NCI-H2107 (cell line): ENCODE measurements at regions not wholly inside any gene's neighbourhood (a gene's known extent, or its start where the extent isn't known, plus 50 kb on each side); places are given as distances from the start of the nearest gene placed in this dataset.

Experiments used
- DNase-seq: peaks from one replicate; lab custom pipeline; 2025; lab: John Stamatoyannopoulos, UW

DNA sequence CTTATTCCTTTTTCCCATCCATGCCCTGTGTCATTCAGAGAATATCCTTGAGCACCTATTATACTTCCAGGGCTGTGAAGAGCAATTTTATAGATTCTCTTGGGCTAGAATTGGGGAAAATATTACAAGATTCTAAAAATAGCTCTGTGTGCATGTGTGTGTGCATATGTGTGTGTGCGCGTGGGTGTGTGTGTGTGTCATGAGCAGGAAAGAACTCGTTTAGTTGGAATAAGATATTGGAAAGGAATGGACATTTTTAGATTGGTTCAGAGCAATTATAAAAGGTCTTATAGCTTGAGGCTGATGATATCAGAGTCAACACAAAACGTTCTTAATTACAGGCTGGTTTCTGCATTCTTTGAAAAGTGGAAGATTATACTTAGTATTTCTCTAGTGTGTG is 212.1 kb upstream of the COPS8 start:
- DNase-seq: no peak

DNA sequence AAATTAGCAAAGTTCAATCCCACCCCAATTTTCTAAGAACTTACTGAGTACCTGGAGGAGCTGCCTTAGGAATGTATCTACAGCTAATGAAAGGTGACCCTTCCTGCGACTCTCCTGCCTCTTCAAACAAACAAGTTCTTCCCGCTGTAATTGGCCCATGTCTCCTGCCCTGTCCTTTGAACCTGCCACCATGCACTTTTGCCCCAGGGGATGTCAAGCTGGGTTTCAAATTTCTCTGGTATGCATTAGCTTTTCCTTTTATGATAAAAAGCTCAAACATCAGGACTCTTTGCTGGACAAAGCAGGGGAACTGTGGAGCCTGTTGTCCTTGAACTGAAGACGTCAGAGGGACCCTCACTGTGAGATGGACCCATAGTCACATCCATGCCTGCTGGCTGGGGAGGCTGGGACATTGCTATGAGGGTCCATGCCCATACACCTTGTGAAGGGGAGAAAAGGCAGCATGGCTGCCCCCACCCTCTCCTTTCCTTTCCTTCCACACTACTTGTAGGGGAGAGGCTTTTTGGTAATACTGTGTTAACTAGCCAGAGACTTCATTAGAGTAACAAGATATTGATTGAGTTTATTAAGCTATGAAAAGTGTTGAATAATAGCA is 210.7 kb upstream of the COPS8 start:
- DNase-seq: no peak

DNA sequence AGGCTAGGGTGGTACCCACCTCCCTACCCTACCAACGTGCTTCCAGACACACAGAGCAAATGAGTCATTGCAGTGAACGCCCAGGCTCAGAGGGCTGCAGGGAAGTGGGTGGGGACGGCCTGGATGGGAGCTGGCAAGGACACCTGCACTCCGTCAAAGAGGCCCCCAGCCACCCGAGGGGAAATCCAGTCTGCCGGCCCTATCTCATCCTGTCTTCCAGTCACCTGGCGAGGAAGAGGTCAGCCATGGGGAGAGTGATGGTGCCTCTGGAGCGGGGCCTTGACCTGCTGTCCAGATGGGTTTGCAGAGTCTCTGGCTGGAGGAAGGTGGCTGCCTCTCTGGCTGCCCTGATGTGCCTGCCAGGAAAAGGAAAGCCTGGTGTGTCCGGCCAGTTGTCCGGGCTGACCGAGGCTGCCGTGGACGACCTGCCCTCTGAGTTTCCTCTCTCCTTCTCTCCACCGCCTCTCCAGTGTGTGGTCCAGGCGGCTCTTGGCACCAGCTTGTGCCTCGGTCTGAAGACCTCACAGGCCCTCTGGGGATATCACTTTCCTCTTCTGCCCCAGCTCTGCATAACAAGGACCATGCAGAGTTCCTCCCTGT is 209.7 kb upstream of the COPS8 start:
- DNase-seq: no peak

DNA sequence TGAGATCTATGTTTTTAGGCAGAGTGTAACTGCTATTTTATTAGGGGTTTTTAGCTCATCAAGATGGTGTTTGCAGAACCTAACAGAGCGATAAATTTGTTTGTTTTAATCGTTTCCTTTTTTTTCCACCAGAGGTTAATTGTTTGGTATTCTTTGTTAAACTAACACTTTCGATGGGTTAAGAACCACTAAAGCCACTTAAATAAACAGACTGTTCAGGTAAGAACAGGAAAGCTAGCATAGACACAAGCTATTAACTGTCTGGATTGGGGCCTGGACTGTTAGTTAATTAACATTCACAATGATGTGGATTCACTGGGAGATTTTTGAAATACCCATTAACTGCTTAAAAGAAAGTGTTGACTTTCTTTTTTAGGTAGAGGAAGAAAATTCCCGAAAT is 209.0 kb upstream of the COPS8 start:
- DNase-seq: no peak

DNA sequence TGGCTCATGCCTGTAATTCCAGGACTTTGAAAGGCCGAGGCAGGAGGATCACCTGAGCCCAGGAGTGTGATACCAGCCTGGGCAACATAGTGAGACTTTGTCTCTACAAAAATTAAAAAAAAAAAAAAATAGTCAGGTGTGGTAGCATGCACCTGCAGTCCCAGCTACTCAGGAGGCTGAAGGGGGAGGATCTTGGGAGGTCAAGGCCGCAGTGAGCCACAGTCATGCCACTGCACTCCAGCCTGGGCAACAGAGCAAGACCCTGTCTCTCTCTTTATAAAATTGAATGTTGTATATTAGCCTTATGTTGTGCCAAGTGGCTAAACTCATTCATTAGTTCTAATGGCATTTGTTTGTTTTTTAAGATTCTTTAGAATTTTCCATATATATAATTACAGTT is 207.7 kb upstream of the COPS8 start:
- no peak for DNase-seq

DNA sequence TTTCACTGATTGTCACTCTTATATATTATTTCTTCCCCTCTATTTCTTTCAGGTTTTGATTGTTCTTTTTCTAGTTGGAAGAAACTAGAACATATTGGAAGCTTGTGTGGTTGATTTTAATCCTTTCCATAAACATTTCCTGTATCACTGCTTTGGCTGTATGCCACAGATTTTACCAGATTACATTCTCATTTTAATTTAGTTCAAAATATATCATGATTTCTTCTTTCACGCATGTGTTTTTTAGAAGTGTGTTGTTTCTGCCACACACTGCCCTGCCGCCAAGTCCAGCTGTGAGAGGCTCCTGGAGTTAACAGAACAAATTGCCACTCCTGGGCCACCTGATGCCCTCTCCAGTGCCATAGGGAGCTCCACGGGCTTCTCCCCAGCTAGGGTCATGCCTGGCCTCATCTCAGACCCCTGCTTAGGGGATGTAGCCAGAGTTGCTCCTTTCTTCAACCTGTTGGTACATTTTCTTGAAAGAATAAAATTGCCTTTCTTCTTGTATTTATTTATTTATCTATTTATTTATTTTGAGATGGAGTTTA is 206.2 kb upstream of the COPS8 start:
- no peak for DNase-seq

DNA sequence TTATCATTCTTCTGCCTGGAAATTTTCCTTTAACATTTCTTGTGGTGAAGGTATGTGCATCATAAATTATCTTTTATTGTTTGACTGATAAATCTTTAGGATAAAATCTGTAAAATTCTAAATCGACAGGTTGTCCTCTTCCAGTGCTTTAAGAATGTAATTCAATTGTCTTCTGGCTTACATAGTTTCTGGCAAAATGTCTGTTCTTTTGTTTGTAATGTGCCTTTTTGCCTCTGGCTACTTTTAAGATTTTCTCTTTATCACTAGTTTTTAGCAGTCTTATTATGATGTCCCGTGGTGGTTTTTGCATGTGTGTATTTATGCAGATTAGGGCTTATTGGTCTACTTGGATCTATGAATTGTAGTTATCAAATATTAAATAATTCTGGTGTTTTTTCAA is 203.6 kb upstream of the COPS8 start:
- no peak for DNase-seq

DNA sequence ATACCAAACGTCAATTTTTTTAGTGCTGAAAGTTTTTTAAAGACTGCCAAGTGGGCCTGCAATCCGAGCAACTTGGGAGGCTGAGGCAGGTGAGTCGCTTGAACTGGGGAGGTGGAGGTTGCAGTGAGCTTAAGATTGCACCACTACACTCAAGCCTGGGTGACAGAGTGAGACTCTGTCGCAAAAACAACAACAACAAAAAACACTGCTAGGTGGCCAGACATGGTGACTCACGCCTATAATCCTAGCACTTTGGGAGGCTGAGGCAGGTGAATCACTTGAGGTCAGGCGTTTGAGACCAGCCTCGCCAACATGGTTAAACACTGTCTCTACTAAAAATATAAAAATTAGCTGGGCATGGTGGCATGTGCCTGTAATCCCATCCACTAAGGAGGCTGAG is 202.8 kb upstream of the COPS8 start:
- no peak for DNase-seq

DNA sequence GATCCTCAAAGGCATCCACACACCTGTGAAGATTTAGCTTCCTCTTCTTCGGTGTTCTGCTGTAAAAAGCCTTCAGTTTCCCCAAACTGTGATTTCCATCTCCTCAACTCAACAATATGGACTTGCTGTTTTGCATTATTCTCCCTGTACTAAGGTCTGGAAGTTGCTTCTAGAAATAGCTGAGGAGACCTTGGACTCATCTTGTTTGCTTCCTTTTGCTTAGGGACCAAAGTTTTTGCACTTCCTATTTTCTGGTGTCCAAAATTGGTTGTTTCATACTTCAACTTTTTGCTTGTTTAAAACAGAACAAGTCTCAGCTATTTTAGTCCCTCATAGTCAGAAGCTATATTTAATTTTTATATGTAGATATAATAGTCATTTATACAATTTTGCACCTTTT is 201.9 kb upstream of the COPS8 start:
- no peak for DNase-seq

DNA sequence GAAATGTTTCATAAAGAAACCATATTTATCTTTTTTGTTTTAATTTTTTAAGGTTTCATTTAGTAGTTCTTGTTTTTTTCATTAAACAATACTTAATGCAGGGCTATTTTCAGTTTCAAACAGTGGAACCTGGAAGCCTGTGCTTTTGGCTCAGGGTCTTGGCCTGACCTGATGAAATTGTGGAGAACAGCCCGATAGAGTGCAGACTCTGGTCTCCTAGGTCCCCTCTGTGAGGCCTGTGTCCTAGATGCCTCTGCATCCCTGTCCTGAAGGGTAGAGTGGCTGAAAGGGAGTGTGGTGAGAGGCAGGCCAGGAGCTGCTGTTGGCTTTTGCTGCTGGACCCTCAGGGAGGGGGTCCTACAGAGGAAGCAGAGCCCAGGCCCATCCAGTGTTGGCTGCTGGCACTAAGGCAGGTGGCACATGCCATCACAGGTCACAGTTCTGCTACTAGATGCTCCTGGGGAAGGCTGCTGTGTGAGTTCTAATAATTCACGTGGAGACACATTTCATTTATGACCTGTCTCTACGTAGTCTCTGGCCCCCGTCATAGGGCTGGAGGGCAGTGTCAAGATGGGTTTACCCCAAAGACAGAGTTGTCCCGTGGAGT is 201.0 kb upstream of the COPS8 start:
- no peak for DNase-seq

DNA sequence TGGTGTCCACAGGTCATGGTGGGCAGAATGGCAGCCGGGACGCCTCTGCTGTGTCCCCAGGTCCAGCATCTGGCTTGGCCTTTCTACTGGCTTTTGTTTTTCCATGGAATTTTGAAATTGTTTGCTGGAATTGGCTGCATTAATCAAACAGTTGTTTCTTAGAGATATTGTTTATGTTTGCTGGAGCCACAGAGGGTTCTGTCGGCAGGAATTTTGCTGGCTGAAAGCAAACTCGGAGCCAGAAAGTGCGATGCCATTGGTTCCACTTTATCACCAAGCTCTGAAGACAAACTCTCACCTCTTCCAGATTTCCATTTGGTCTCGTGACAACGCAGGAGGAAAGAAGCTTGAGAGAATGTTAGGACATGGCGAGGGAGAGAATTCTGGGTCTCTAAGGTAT is 199.2 kb upstream of the COPS8 start:
- DNase-seq: no peak

DNA sequence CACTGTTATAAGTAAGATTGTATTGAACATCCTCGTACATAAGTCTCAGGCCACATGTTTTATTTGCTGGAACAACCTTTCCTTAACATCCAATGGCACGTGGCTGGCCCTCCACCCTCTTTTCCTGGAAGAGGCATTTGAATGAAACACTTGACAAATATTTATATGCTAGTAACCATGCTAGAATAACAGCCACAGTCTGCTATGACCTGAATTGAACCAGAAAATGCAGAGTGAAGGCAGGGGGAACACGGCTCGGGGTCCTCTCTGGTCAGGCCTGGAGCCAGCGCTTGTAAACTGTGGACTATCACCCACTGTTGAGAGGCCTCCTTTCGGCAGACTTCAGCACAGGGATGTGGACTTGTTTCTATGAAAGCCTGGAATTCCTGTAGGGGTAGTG is 198.2 kb upstream of the COPS8 start:
- no peak for DNase-seq

DNA sequence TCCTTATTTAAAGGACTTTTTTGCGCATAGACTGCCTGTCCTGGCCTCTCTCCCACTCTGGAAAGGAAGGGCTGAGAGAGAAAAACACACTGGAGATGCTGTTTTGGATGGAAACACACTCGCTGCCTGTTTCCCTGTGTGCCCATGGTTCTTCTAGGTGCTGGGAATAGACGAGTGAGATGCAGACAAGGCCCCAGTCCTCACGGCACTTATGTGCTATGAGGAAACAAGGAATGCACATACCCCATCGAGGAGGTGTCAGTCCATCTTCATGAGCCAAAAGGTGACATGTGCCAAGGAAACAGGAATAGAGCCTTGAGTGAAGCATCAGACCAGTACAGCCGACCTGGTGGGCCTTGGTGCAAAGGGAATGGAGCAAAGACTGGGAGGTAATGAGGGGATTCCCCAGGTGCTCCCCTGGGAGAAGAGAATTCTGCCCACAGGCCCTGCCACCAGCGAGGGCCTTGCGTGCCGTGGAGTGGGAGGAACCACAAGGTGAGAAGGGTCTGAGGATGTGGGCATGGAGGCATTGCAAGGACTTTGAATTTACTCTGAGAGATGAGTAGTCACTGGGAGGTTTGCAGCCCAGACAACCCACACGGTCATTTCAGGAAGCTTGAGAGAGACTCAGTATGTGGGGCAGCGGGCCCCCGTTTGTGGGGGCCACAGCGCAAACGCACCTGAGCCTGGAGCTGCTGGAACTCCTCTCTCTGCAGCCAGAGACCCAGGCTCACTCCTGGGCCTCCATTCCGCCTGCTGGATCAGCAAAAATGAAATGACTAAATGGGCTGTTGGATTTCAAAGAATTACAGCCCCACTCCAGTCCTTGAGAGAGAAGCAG is 197.5 kb upstream of the COPS8 start:
- no peak for DNase-seq

DNA sequence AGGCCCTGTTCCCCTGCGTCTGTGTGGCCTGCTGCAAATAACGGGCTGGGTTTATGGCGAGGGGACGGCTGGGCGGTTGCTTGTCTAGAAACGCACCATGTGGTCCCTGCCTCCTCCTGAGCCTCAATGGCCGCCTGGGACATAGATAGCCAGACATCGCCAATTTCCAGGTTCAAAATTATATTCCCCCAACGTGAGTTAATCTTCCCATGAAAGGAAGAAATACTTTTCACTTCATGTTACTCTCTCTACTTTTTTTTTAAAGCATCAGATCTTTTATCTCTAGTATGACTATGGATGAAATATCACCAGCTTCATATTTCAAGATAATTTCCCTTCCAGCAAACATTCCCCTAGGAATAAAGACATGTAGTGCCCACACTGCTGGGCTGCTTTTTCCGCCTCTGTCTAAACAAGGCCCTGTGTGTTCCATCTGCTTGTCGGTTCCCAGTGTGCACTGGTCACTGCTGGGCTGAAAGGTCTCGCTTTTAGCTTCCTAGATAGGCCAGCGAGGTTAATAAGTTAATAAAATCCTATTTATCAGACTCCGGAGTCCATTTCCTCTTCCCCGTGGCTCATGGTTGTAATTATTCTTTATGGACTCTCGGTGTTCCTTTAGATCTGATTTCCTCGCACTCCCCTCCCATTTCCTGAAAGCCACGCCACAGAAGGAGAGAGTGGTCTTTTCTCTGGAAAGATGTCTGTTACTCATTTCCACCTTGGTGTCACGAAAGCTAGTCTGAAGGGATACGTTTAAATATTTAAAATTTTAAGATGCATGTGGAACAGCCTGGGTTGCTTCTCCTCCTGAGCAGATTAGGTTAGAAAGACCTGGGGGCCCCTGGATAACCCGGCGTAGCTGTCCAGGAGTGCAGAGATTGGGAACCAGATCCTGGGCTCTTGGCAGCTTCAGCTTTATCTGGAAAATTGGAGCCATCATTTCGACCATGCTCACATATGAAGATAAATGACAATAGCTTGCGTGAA is 196.6 kb upstream of the COPS8 start:
- DNase-seq: no peak

DNA sequence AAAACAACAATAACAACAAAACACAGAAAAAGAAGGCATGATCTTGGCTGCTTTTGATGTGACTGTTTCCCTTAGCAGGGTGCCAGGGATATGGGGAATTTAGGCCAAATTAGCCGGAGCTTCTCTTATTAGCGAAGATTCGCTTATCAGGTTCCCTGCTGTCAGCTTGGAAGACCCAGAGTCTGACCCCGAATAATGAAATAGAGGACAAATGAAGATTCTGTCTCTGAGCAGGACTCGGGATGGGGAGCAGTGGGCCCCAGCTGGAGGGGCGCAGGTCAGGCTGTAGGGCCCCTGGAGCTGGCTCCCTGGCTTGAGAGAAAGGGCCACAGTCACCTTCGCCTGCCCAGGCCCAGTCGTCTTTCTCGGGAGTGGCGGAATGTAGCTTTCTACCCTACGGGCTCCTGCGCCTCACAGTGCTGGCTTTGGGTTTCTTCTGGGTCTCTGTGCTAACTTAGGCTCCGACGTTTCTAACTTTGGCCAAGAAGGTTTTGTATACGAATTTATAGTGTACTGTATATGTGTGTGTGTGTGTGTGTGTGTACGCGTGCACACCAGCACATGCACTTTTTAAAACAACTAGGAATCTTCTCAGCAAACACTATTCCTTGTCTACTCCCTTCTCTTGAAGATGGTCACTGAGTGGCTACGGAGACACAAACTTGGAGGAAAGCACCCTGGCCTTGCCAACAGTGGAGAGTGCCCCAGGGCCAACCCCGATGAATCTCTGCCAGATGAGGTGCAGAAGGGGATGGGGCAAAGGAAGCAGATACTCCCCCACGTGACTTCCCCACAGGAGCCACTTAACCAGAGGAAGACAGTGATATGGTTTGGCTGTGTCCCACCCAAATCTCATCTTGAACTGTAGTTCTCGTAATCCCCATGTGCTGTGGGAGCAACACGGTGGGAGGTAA is 195.6 kb upstream of the COPS8 start:
- no peak for DNase-seq

DNA sequence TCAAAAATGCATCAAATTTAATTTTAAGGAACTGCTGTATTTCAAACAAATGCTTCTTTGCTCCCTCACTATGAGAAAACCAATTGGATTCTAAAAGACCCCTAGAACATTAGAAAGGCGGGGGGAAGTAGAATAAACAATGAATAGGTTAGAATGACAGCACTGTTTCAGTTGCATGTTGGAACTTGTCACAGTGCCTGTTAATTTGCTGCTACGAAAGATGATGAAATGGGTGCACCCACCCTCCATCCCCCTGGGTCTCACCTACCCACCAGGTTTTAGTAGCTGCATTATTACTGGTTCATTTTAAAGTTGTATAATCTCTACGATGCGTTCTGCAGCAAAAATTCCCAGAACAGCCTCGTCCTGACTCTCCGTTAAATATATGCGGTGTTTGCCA is 193.0 kb upstream of the COPS8 start:
- no peak for DNase-seq

DNA sequence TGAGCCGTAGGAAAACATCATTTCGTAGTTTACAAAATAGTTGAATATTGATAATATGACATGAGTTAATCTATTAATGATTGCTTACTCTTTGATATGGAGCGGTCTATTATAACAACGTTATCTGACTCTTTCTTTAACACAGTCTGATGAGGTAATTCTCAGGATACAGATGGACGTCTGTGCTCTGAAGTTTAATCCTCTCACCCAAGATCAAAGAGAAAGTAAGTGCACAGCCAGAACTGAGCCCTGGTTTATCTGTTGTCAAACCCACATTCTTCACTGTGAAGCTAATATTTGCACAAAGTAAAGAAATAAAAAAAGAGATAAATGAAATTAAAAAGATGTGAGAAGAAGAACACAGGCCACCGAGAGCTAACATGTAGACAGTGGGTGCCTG is 190.9 kb upstream of the COPS8 start:
- no peak for DNase-seq

DNA sequence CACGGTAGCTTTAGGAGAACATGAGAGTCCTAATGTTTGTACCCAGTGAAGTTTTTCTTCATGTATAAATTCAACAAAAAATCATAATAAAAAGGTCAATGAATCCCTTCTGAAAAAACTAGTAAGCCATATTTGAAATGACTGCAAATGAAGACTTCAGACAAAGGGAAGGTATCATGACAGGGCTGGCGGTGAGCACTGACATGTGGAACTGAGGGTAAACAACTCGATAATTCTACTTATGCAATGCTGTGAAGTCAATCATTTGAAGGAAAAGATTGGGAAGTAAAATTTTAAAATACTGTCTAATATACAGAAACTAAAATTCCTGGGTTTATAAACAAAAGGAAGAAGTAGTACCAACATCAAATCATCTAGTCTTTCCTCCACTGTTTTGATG is 190.2 kb upstream of the COPS8 start:
- DNase-seq: no peak

DNA sequence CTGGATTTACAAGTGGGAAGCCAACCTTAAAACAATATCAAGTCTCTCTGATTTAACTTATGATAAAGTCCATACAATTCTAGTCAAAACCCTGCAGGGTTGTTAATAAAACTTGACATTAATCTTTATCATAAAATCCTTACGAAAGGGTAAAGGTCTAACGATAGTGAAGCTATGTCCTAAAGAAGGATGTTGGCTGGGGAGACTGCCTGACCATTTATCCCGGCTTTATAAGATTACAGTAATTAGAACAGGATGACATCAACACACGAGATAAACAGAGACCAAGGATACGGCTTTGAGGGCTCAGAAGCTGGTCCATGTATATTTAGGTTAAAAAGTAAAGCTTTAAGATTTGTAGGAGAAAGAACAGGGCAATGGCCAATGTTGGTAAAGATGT is 189.0 kb upstream of the COPS8 start:
- no peak for DNase-seq

DNA sequence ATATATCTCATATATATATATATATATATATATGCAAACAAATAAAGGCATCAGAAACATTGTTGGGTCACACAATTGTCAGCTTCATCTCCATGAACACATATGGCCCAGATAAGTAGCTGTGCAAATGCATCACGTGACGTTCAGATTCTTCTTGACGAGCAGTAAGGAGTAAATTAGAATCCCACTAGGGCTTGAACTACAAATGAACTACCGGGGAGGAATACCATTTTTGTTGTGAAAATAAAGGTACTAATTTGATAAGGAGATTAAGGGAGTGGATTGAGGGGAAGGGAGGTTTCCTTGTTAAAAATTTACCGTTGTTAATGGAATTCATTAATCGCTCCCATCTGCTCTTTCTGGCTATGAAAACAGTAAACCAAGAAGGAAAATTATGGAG is 186.5 kb upstream of the COPS8 start:
- no peak for DNase-seq
